ENCODE measurements at regions not wholly inside any gene's neighbourhood (a gene's known extent, or its start where the extent isn't known, plus 50 kb on each side); places are given as distances from the start of the nearest gene placed in this dataset.

DNA sequence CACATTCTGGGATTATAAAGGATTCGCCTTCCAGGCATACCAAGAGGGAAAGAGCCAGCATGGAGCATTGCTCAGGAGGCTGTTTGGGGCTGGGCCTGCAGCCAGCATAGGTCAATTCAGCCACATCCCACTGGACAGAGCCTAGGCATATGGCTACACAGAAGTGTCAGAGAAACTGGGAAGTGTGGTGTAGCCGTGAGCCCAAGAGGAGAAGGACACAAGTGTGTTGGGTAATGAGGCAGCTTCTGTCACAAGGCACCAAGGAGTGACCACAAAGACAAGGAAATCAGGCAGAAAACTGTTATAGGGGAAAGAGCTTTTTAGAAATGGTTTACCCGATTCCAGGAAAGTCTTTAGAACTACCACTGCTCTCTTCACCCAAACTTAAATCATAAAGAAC, 178.6 kb upstream of the TBL1X start:
- H3K27ac ChIP-seq (ENCODE audit: low read depth, low read length) = no peak overlapping the region
- H3F3A ChIP-seq (ENCODE audit: insufficient read depth) = no peaks in the 10 kb centered on the region
- H3K9me2 ChIP-seq (replicated peaks; ENCODE audit: insufficient read depth, low read length) = no peaks in the 10 kb centered on the region
- no peaks in the 10 kb centered on the region for H4K20me1 ChIP-seq (ENCODE audit: low read depth, low read length)
- TF ChIP-seq EZH2phosphoT487 (conservative IDR thresholded peaks at IDR 0.05; ENCODE audit: low read length) = no peak
- TF ChIP-seq, protein P1, sequence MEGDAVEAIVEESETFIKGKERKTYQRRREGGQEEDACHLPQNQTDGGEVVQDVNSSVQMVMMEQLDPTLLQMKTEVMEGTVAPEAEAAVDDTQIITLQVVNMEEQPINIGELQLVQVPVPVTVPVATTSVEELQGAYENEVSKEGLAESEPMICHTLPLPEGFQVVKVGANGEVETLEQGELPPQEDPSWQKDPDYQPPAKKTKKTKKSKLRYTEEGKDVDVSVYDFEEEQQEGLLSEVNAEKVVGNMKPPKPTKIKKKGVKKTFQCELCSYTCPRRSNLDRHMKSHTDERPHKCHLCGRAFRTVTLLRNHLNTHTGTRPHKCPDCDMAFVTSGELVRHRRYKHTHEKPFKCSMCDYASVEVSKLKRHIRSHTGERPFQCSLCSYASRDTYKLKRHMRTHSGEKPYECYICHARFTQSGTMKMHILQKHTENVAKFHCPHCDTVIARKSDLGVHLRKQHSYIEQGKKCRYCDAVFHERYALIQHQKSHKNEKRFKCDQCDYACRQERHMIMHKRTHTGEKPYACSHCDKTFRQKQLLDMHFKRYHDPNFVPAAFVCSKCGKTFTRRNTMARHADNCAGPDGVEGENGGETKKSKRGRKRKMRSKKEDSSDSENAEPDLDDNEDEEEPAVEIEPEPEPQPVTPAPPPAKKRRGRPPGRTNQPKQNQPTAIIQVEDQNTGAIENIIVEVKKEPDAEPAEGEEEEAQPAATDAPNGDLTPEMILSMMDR (IDR thresholded peaks at IDR 0.05; ENCODE audit: insufficient read depth, low read length, poor library complexity, severe bottlenecking) = no peak
- H3K36me3 ChIP-seq (ENCODE audit: low read length) = no peaks in the 10 kb centered on the region
- no peak overlapping the region for H3K4me3 ChIP-seq (ENCODE audit: insufficient read depth, low read length, poor library complexity, severe bottlenecking)
- no peaks in the 10 kb centered on the region for H3K79me2 ChIP-seq (ENCODE audit: insufficient read depth, low read length)
- H3K27me3 ChIP-seq (ENCODE audit: low read length) = no peaks in the 10 kb centered on the region
- no peak overlapping the region for H2AFZ ChIP-seq (ENCODE audit: low read depth, low read length, severe bottlenecking)
- no peak overlapping the region for H3K4me2 ChIP-seq (ENCODE audit: low read depth, low read length, poor library complexity, severe bottlenecking)
- no peaks in the 10 kb centered on the region for H3K9me3 ChIP-seq (ENCODE audit: insufficient read depth, low read length)
- no peak overlapping the region for H3K9ac ChIP-seq (ENCODE audit: low read length)

DNA sequence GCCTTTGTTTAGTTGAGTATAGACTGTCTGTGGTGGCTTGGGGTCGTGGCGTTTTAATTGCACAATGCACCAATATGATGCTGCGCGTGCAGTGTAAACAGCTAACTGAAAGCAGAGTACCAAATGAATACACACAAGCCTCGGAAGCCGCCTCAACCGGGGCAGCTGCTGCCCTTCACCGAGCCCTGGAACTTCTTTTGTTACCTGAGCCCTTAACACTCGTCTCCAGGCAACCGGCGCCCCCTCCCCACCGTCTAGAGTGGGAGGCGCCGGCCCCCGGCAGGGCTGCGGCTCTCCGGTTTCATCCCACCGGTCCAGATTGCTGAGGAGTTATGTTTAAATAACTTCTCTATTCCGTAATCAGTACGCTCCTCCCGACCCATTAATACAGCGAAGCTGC, 173.2 kb upstream of the TBL1X start:
- Histone ChIP-seq H3K4me2 (ENCODE audit: low read depth, low read length, poor library complexity, severe bottlenecking) (no peak overlapping the region), H3F3A (ENCODE audit: insufficient read depth) (no peaks in the 10 kb centered on the region), H3K79me2 (ENCODE audit: insufficient read depth, low read length) (no peaks in the 10 kb centered on the region), H3K4me3 (ENCODE audit: insufficient read depth, low read length, poor library complexity, severe bottlenecking) (no peak overlapping the region), H3K27ac (ENCODE audit: low read depth, low read length) (no peak overlapping the region), H3K27me3 (ENCODE audit: low read length) (no peaks in the 10 kb centered on the region), H3K9me2 (replicated peaks; ENCODE audit: insufficient read depth, low read length) (no peaks in the 10 kb centered on the region), H3K36me3 (ENCODE audit: low read length) (no peaks in the 10 kb centered on the region), H2AFZ (ENCODE audit: low read depth, low read length, severe bottlenecking) (no peak overlapping the region), H3K9me3 (ENCODE audit: insufficient read depth, low read length) (no peaks in the 10 kb centered on the region), H4K20me1 (ENCODE audit: low read depth, low read length) (no peaks in the 10 kb centered on the region), H3K9ac (ENCODE audit: low read length) (no peak overlapping the region)
- TF ChIP-seq, protein P1 (IDR thresholded peaks at IDR 0.05; ENCODE audit: insufficient read depth, low read length, poor library complexity, severe bottlenecking) = no peak
- TF ChIP-seq EZH2phosphoT487 (conservative IDR thresholded peaks at IDR 0.05; ENCODE audit: low read length) = no peak

GRCh38 chrX:9293051-9293496, 171.8 kb upstream of the TBL1X start:
- H3K4me2 ChIP-seq (ENCODE audit: low read depth, low read length, poor library complexity, severe bottlenecking) = no peak overlapping the region
- no peak overlapping the region for H3K9ac ChIP-seq (ENCODE audit: low read length)
- TF ChIP-seq EZH2phosphoT487 (conservative IDR thresholded peaks at IDR 0.05; ENCODE audit: low read length) = no peak
- TF ChIP-seq, protein P1 (IDR thresholded peaks at IDR 0.05; ENCODE audit: insufficient read depth, low read length, poor library complexity, severe bottlenecking) = no peak

More at GRCh38 chrX:9293051-9293496, 171.8 kb upstream of the TBL1X start:
- Histone ChIP-seq H3F3A (ENCODE audit: insufficient read depth) (no peaks in the 10 kb centered on the region), H3K79me2 (ENCODE audit: insufficient read depth, low read length) (no peaks in the 10 kb centered on the region), H3K9me3 (ENCODE audit: insufficient read depth, low read length) (no peaks in the 10 kb centered on the region), H3K9me2 (replicated peaks; ENCODE audit: insufficient read depth, low read length) (no peaks in the 10 kb centered on the region), H3K27me3 (ENCODE audit: low read length) (no peaks in the 10 kb centered on the region), H4K20me1 (ENCODE audit: low read depth, low read length) (no peaks in the 10 kb centered on the region), H3K4me3 (ENCODE audit: insufficient read depth, low read length, poor library complexity, severe bottlenecking) (no peak overlapping the region), H3K36me3 (ENCODE audit: low read length) (no peaks in the 10 kb centered on the region), H2AFZ (ENCODE audit: low read depth, low read length, severe bottlenecking) (no peak overlapping the region), H3K27ac (ENCODE audit: low read depth, low read length) (no peak overlapping the region)

Data from SU-DHL-6 (cell line).